HG03060 (cell line): ENCODE measurements at regions not wholly inside any gene's neighbourhood (a gene's known extent, or its start where the extent isn't known, plus 50 kb on each side); places are given as distances from the start of the nearest gene placed in this dataset.

Experiments
- ATAC-seq: cut with Tn5 transposase; IDR thresholded peaks from one replicate; pipeline ENCODE4 v1.9.1; 2021; ENCODE audit warnings: low read depth, moderate number of reproducible peaks; ENCODE audit not compliant: unreplicated experiment

GRCh38 chr3:99031778-99032177 is 130.3 kb upstream of the DCBLD2 start:
- no peak for ATAC-seq

GRCh38 chr3:99023590-99024192 is 122.2 kb upstream of the DCBLD2 start:
- ATAC-seq = no peak

GRCh38 chr3:99021466-99021865 is 120.0 kb upstream of the DCBLD2 start:
- no peak for ATAC-seq

- ATAC-seq = no peak
These were observed 115.0 kb upstream of the DCBLD2 start for GRCh38 chr3:99016452-99016851.

- ATAC-seq = no peak
These were observed 112.4 kb upstream of the DCBLD2 start for GRCh38 chr3:99013777-99014315.

GRCh38 chr3:99013077-99013476 is 111.6 kb upstream of the DCBLD2 start:
- no peak for ATAC-seq

- peak; percentile 87 for ATAC-seq
These were observed 110.6 kb upstream of the DCBLD2 start for GRCh38 chr3:99012051-99012450.

GRCh38 chr3:99009851-99010250 is 108.4 kb upstream of the DCBLD2 start:
- no peak for ATAC-seq

- ATAC-seq = no peak
These were observed 105.2 kb upstream of the DCBLD2 start for GRCh38 chr3:99006686-99007085.

GRCh38 chr3:98999675-99000074 is 98.2 kb upstream of the DCBLD2 start:
- ATAC-seq = no peak

GRCh38 chr3:98994128-98994762 is 92.8 kb upstream of the DCBLD2 start:
- no peak for ATAC-seq

GRCh38 chr3:98991393-98991792 is 89.9 kb upstream of the DCBLD2 start:
- no peak for ATAC-seq

GRCh38 chr3:98990657-98991056 is 89.2 kb upstream of the DCBLD2 start:
- no peak for ATAC-seq

- ATAC-seq = no peak
These were observed 84.6 kb upstream of the DCBLD2 start for GRCh38 chr3:98986073-98986472.

GRCh38 chr3:98985431-98985830 is 83.9 kb upstream of the DCBLD2 start:
- no peak for ATAC-seq

GRCh38 chr3:98984024-98984423 is 82.5 kb upstream of the DCBLD2 start:
- no peak for ATAC-seq

- ATAC-seq = no peak
These were observed 80.9 kb upstream of the DCBLD2 start for GRCh38 chr3:98982351-98982750.

- peak; percentile 83 for ATAC-seq
These were observed 79.6 kb upstream of the DCBLD2 start for GRCh38 chr3:98980915-98981596.

GRCh38 chr3:98979296-98979695 is 77.8 kb upstream of the DCBLD2 start:
- ATAC-seq = no peak

- no peak for ATAC-seq
These were observed 76.7 kb upstream of the DCBLD2 start for GRCh38 chr3:98978068-98978811.

- ATAC-seq = no peak
These were observed 76.0 kb upstream of the DCBLD2 start for GRCh38 chr3:98977520-98977919.
